ENCODE measurements at regions not wholly inside any gene's neighbourhood (a gene's known extent, or its start where the extent isn't known, plus 50 kb on each side); places are given as distances from the start of the nearest gene placed in this dataset.

GRCh38 chr17:70296456-70296855, 127.1 kb downstream of the KCNJ2 start:
- TF ChIP-seq POLR2AphosphoS5 (IDR thresholded peaks at IDR 0.05; ENCODE audit: insufficient read depth, low read depth, low read length), result no peak
- TF ChIP-seq CTCF (IDR thresholded peaks at IDR 0.05; ENCODE audit: extremely low read depth in 1 of 2, insufficient read depth in 1 of 2, low read depth in 1 of 2, low read length in 2 of 2), result no peak
- no peak for TF ChIP-seq JUN (IDR thresholded peaks at IDR 0.05; ENCODE audit: borderline replicate concordance, insufficient read depth, insufficient read length, low read depth)

Data from endothelial cell of umbilical vein (primary cell).